IMR-90 (cell line): ENCODE measurements at regions not wholly inside any gene's neighbourhood (a gene's known extent, or its start where the extent isn't known, plus 50 kb on each side); places are given as distances from the start of the nearest gene placed in this dataset.

Experiments
- ATAC-seq: fragments of 200-7000 bp; cut with Tn5 transposase; 2 replicates; pipeline ENCODE4 v1.9.1; 2020; ENCODE audit warnings: low read depth, mild to moderate bottlenecking, moderate library complexity
- BruUV-seq: library from RNA; stranded (reverse); fragments of 400-500 nt; replicated peaks from 2 replicates; lab custom pipeline; 2021; lab: Mats Ljungman, UMichigan
- CTCF ChIA-PET: fragments of 300-600 bp; formaldehyde crosslinking; extraction: SDS; loops from one replicate; lab custom pipeline; 2021; ENCODE audit warnings: antibody characterized with exemption; lab: Yijun Ruan, JAX
- POLR2A ChIA-PET: fragments of 300-600 bp; sonication (Branson Sonifier 250); formaldehyde crosslinking; loops from one replicate; lab custom pipeline; 2022; ENCODE audit warnings: antibody characterized with exemption; ENCODE audit not compliant: unreplicated experiment; lab: Charles Lee
- DNase-seq: peaks from one replicate; pipeline ENCODE4 v3.0.0; 2013
- H2AFZ ChIP-seq: replicated peaks from 2 replicates; pipeline ENCODE3; 2013; ENCODE audit warnings: low read length, mild to moderate bottlenecking; ENCODE audit not compliant: poor library complexity
- H2AK5ac ChIP-seq: 2 replicates; pipeline ENCODE4 v1.6.1; 2013; ENCODE audit warnings: low read depth, low read length, inconsistent platforms
- H2AK9ac ChIP-seq: replicated peaks from 2 replicates; pipeline ENCODE3; 2013; ENCODE audit warnings: mild to moderate bottlenecking, low read depth, low read length, moderate library complexity; ENCODE audit not compliant: poor library complexity
- H2BK120ac ChIP-seq: 2 replicates; pipeline ENCODE4 v1.6.1; 2013; ENCODE audit warnings: low read depth, low read length, inconsistent platforms
- H2BK15ac ChIP-seq: 3 replicates; pipeline ENCODE4 v1.6.1; 2013; ENCODE audit warnings: low read depth, low read length, inconsistent platforms
- H2BK20ac ChIP-seq: 2 replicates; pipeline ENCODE4 v1.6.1; 2013; ENCODE audit warnings: low read depth, mild to moderate bottlenecking, inconsistent platforms, low read length, moderate library complexity
- H2BK5ac ChIP-seq: 2 replicates; pipeline ENCODE4 v1.6.1; 2013; ENCODE audit warnings: mild to moderate bottlenecking, low read depth, low read length, inconsistent platforms; ENCODE audit not compliant: poor library complexity, severe bottlenecking
- H3K14ac ChIP-seq: replicated peaks from 2 replicates; pipeline ENCODE4 v1.6.1; 2013; ENCODE audit warnings: low read depth, low read length, inconsistent platforms
- H3K18ac ChIP-seq: 2 replicates; pipeline ENCODE4 v1.6.1; 2013; ENCODE audit warnings: low read depth, low read length, control low read depth
- H3K23ac ChIP-seq: 2 replicates; pipeline ENCODE4 v1.6.1; 2013; ENCODE audit warnings: low read depth, low read length, inconsistent platforms
- H3K27ac ChIP-seq: 2 replicates; pipeline ENCODE4 v1.5.1; 2013; ENCODE audit warnings: mild to moderate bottlenecking, control low read depth, low read length; ENCODE audit not compliant: insufficient read depth
- H3K27me3 ChIP-seq: 2 replicates; pipeline ENCODE4 v1.6.1; 2013; ENCODE audit warnings: low read length; ENCODE audit not compliant: control insufficient read depth, insufficient read depth
- H3K36me3 ChIP-seq: 2 replicates; pipeline ENCODE4 v1.6.1; 2013; ENCODE audit warnings: low read length, mixed read lengths; ENCODE audit not compliant: control insufficient read depth, insufficient read depth
- H3K4ac ChIP-seq: 2 replicates; pipeline ENCODE4 v1.6.1; 2013; ENCODE audit warnings: low read depth, low read length, inconsistent platforms
- H3K4me1 ChIP-seq: 2 replicates; pipeline ENCODE4 v1.6.1; 2013; ENCODE audit warnings: low read length, mixed read lengths; ENCODE audit not compliant: control insufficient read depth, insufficient read depth
- H3K4me2 ChIP-seq: 2 replicates; pipeline ENCODE4 v1.6.1; 2013; ENCODE audit warnings: low read depth, mild to moderate bottlenecking, control low read depth, low read length, moderate library complexity
- H3K4me3 ChIP-seq: 2 replicates; pipeline ENCODE4 v1.5.1; 2013; ENCODE audit warnings: low read depth, mild to moderate bottlenecking, control low read depth, low read length, moderate library complexity; ENCODE audit not compliant: insufficient read depth
- H3K56ac ChIP-seq: 2 replicates; pipeline ENCODE4 v1.6.1; 2013; ENCODE audit warnings: low read length, inconsistent platforms; ENCODE audit not compliant: insufficient read depth; ENCODE audit errors: extremely low read depth
- H3K79me1 ChIP-seq, 2 experiments: 2 replicates each; pipeline ENCODE4 v1.6.1; 2013; ENCODE audit warnings: low read length in 2 of 2, inconsistent platforms in 1 of 2, low read depth in 1 of 2
- H3K9ac ChIP-seq: 2 replicates; pipeline ENCODE4 v1.6.1; 2013; ENCODE audit warnings: low read depth, low read length, control low read depth
- H3K9me1 ChIP-seq: 2 replicates; pipeline ENCODE4 v1.6.1; 2013; ENCODE audit warnings: low read length, inconsistent platforms; ENCODE audit not compliant: insufficient read depth
- H3K9me3 ChIP-seq: 2 replicates; pipeline ENCODE4 v1.6.1; 2013; ENCODE audit warnings: low read length; ENCODE audit not compliant: control insufficient read depth, insufficient read depth
- H4K20me1 ChIP-seq: 2 replicates; pipeline ENCODE4 v1.6.1; 2013; ENCODE audit warnings: low read length, inconsistent platforms; ENCODE audit not compliant: insufficient read depth
- H4K5ac ChIP-seq: 2 replicates; pipeline ENCODE4 v1.6.1; 2013; ENCODE audit warnings: mild to moderate bottlenecking, low read depth, low read length, control low read depth
- H4K8ac ChIP-seq, 2 experiments: 2 replicates each; pipeline ENCODE4 v1.6.1; 2013; ENCODE audit warnings: low read depth in 2 of 2, low read length in 2 of 2, control low read depth in 1 of 2, inconsistent platforms in 1 of 2
- H4K91ac ChIP-seq: 2 replicates; pipeline ENCODE4 v1.6.1; 2013; ENCODE audit warnings: low read depth, low read length, inconsistent platforms; ENCODE audit not compliant: insufficient read depth
- CHD1 ChIP-seq: IDR thresholded peaks from 2 replicates; pipeline ENCODE4 v1.6.1; 2012; ENCODE audit warnings: low read depth, low read length, improper control_type of control experiment
- FOS ChIP-seq: fragments of 150-350 bp; IDR thresholded peaks from 2 replicates; pipeline ENCODE4 v1.6.1; 2016; ENCODE audit warnings: low read depth, low read length
- MAZ ChIP-seq: IDR thresholded peaks from 2 replicates; pipeline ENCODE4 v1.6.1; 2012; ENCODE audit warnings: low read depth, mild to moderate bottlenecking, low read length, improper control_type of control experiment, moderate library complexity, borderline replicate concordance
- WGBS, 2 experiments: methylation state at CpG; one replicate each; pipeline versions ENCODE4 v1.1.5 to v1.1.7; 2013; ENCODE audit warnings: missing lambda C conversion rate in 2 of 2; ENCODE audit not compliant: insufficient read length in 1 of 2; ENCODE audit errors: extremely low coverage in 2 of 2; 5-methylcytosine and 5-hydroxymethylcytosine counted together
- dilution Hi-C: fragments of 300-500 bp; cut with HindIII; formaldehyde crosslinking; loops from one replicate; pipeline ENCODE4 v1.14.3; 2018; ENCODE audit warnings: low sequenced_read_pairs; ENCODE audit not compliant: unreplicated experiment
- in situ Hi-C: fragments of 300-500 bp; cut with MboI; formaldehyde crosslinking; loops from 3 replicates; pipeline ENCODE4 v1.14.3; 2019; ENCODE audit warnings: low sequenced_read_pairs, inconsistent platforms, mixed read lengths
- intact Hi-C: fragments of 100-400 bp; cut with micrococcal nuclease; formaldehyde crosslinking; loops from 2 replicates; pipeline ENCODE4 v1.10.0; 2022
- TF ChIP-seq, protein P1 (sequence below): fragments of 150-350 bp; IDR thresholded peaks from 2 replicates; pipeline ENCODE4 v1.6.1; 2017; ENCODE audit warnings: mild to moderate bottlenecking, antibody characterized with exemption, low read length, low read depth
- TF ChIP-seq, protein P2 (sequence below): fragments of 150-350 bp; IDR thresholded peaks from 2 replicates; pipeline ENCODE4 v1.6.1; 2016; ENCODE audit warnings: low read depth, mild to moderate bottlenecking, low read length, moderate library complexity, borderline replicate concordance

- Histone ChIP-seq H3K27me3 (no peaks in the 10 kb centered on the region), H4K5ac (no peak overlapping the region), H2BK20ac (no peak overlapping the region), H3K36me3 (no peaks in the 10 kb centered on the region), H2BK5ac (no peak overlapping the region), H2BK15ac (no peak overlapping the region), H3K4ac (no peak overlapping the region), H4K8ac (no peak overlapping the region), H2AK5ac (no peak overlapping the region), H2AFZ (no peak overlapping the region), H4K20me1 (no peaks in the 10 kb centered on the region), H3K56ac (no peak overlapping the region), H2AK9ac (no peak overlapping the region), H3K27ac (no peak overlapping the region), H2BK120ac (no peak overlapping the region), H3K4me1 (no peaks in the 10 kb centered on the region), H3K4me3 (no peak overlapping the region), H3K14ac (no peak overlapping the region), H3K18ac (no peak overlapping the region), H3K9me1 (no peaks in the 10 kb centered on the region), H3K9ac (no peak overlapping the region), H4K91ac (no peak overlapping the region), H3K23ac (no peak overlapping the region), H3K9me3 (no peaks in the 10 kb centered on the region; the same call in 1 of the 2 replicates), H3K4me2 (no peak overlapping the region), H3K79me1 (no peaks in the 10 kb centered on the region)
- dilution Hi-C loops = no loop called here
- no TSS peak for BruUV-seq
- in situ Hi-C loops = no loop called here
- TF ChIP-seq FOS (no peak), MAZ (no peak), CHD1 (no peak)
- TF ChIP-seq, protein P1, sequence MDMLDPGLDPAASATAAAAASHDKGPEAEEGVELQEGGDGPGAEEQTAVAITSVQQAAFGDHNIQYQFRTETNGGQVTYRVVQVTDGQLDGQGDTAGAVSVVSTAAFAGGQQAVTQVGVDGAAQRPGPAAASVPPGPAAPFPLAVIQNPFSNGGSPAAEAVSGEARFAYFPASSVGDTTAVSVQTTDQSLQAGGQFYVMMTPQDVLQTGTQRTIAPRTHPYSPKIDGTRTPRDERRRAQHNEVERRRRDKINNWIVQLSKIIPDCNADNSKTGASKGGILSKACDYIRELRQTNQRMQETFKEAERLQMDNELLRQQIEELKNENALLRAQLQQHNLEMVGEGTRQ = no peak
- TF ChIP-seq, protein P2, sequence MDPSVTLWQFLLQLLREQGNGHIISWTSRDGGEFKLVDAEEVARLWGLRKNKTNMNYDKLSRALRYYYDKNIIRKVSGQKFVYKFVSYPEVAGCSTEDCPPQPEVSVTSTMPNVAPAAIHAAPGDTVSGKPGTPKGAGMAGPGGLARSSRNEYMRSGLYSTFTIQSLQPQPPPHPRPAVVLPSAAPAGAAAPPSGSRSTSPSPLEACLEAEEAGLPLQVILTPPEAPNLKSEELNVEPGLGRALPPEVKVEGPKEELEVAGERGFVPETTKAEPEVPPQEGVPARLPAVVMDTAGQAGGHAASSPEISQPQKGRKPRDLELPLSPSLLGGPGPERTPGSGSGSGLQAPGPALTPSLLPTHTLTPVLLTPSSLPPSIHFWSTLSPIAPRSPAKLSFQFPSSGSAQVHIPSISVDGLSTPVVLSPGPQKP = no peak
- ChIA-PET CTCF (no interaction called here), POLR2A (no interaction called here)
- WGBS, 2 experiments = no CpG with 5 or more reads among the region's 4 CpGs
- no peak for ATAC-seq
- no peak for DNase-seq
- intact Hi-C loops = no loop called here
Observed at GRCh38 chr6:139430899-139431601, 56.6 kb upstream of the CITED2 start.
